Forelimb muscle (tissue), 1 donor: ENCODE measurements at regions not wholly inside any gene's neighbourhood (a gene's known extent, or its start where the extent isn't known, plus 50 kb on each side); places are given as distances from the start of the nearest gene placed in this dataset.

Experiments used
- DNase-seq: peaks from one replicate; pipeline ENCODE4 v3.0.0-alpha.2; 2013; ENCODE audit warnings: low read depth

GRCh38 chr2:7286120-7286519 lies 368.9 kb downstream of the RNF144A start:
- no peak for DNase-seq

GRCh38 chr2:7288484-7288883 lies 371.3 kb downstream of the RNF144A start:
- DNase-seq: no peak

- no peak for DNase-seq
Measured at GRCh38 chr2:7289697-7290096, 372.5 kb downstream of the RNF144A start.

DNA sequence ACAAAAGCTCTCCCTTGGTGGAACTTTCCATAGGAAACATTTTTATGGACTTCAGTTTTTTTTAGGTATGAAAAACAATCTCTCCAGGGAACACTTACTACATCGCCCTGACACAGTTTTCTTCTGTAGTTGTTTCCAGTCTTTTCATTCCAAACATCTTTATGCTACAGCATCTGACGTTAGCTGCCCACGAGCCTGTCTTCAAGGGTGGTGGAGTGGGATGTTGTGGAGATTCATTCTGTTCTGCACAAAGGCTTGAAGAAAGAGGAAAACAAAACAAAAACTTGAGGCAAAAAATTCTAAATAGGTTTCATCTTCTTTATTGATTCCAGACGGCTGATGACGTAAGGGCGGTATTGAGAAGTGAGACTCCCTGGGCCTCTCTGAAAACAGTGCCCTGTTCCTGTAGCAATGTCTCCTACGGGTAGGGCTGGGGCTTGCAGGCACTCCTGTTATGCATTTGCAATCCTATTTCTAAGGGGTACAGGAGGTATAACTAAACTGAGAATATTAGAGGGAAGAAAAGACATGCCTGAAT lies 375.0 kb downstream of the RNF144A start:
- DNase-seq: no peak

- no peak for DNase-seq
Measured at GRCh38 chr2:7309582-7309981, 392.4 kb downstream of the RNF144A start.

DNA sequence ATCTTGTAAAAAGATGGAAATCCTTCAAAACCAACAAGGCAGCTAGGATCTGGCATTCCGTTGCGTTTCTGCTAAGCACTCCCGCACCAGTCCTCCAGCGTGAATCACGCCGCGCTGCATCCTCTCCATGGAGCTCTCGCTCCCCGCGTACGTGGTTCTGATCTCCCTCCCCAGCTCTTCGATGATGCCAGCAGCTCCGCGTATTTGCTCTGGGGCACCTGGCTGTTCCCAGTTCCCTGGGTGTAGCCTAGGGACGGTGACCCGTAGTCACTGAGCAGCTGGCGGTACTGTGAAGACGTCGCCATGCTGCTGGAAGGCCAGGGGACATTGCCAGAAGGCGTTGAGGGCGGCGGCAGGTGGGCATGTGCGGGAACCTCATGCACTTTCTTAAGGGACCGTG lies 407.5 kb downstream of the RNF144A start:
- no peak for DNase-seq

DNA sequence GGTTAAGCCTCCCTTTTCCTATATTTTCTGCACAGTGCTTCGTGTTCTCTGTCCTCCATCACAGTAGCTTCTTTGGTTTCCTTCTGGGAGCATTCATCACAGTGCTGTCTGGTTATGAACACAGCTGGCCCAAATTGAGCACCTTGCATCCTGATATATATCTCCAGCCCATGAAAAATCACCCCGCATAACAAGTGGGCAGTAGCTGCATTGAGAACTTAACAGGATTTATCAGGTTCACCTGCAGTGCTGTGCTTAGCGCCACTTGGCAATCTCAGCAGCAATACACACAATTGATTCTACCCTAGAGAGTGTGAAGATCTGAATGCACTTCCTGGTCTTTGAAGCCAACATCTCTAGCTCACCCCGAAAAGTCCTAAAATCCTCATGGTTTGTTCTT lies 408.0 kb downstream of the RNF144A start:
- DNase-seq: no peak

DNA sequence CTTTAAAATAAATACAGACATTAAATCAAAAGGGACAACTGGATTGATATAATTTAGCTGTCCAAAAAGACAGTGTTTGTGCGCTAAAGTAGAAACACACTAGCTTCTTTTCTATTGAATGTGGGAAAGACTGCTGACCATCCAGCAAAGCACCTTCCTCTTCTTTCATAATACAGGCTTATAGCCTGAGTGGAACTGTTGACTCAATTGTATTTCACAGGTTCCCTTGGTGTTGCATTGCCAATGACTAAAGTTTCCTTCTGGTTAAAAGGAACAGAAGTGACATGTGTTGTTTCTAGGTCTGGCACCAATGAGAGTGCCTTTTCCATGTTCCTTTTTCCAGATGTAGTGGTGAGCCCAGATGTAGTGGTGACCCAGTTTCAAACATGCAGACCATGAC lies 412.3 kb downstream of the RNF144A start:
- DNase-seq: no peak

- DNase-seq: no peak
Measured at GRCh38 chr2:7333189-7333765, 416.1 kb downstream of the RNF144A start.

DNA sequence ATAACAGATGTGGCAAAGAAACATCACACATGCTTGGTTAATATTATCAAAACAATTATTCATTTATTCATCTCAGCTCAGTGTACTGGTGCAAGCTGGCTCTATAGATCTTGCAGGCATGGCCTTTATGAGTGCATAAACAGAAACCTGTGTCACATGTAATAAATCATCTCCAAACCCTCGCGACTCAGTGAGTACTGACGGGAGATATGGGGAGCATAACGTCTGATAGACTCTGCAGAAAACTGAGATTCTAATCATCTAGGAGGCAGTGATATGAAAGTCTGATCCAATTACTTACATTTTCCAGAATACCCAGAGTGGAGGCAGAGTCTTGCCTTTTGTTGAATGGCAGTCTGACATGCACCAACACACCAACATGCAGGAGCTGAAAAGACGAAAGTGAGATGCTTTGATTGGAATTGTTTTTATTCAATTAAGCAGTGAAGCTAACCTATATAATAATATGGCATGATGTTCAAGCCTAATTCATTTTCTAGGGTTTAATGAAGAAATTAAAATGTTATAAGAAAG lies 416.8 kb downstream of the RNF144A start:
- no peak for DNase-seq

DNA sequence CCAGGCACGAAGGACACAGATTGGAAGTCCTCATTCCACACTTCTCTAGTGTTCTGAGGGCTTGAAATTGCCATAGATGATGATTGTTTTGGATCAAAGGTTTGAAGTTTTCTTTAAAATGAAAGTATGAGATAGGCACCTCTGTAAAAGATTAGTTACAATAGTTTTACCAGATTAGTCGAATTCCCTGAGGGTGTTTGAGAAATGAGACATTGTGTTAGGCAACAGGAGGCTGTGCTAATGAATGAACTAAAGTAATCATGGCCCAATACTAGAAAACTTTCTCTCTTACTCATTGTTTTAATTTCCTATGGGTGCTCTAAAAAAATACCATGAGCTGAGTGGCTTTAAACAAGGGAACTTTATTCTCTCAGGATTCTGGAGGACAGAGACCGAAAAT lies 421.7 kb downstream of the RNF144A start:
- DNase-seq: no peak

DNA sequence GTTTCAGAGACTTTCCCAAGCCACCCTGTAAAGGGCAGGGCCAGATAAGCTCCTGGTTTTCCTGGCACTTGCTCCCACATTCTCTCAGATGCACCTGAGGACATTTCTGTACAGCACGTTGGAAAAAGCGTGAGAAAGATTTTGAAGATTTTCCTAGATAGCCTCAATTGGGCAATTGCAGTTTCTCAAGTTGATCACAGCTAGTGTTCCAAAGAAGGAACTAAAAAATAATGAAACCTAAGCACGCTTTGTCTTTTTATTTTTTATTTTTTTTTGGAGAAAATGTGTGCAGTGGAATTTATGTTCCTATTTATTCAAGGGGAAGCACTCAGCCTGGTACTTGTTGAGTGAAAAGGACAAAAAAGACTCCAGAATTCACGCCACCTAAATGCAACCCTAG lies 429.1 kb downstream of the RNF144A start:
- no peak for DNase-seq

DNA sequence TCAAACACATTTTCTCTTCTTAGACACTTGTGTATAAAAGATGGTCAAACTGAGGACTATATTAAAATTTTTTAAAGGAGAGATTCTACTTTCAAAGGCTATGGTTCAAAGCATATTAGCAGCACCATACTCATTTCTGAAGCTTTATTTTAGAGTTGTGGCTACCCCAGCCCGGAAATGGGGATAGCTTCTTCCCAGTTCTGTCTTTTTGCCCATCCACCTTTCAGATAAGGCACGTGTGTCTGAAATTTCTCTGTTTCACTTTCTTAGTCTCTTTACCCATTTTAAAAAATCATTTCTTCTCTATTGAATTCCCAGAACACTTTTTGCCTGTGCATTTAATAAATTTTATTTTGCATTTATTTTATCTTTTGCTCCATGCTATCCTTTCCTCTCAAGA lies 431.5 kb downstream of the RNF144A start:
- no peak for DNase-seq

GRCh38 chr2:7352191-7352590 lies 435.0 kb downstream of the RNF144A start:
- no peak for DNase-seq

DNA sequence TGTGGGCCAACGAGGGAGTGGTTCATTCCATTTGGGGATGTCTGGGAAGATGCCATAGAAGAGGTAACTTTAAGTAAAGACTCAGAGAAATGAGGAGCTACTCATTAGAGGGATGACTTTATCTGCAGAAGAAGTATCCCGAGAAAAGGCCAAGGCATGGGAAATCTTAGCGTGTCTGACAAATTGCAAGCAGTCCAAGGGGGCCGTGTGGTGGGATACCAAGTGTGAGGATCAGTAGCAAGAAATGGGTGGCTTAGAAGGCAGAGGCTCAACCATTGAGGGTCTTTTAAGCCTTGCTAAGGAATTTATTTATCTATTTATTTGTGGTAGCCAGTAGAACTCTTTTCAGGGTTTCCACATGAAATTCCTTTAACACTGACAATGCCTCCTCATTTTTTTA lies 436.4 kb downstream of the RNF144A start:
- no peak for DNase-seq

DNA sequence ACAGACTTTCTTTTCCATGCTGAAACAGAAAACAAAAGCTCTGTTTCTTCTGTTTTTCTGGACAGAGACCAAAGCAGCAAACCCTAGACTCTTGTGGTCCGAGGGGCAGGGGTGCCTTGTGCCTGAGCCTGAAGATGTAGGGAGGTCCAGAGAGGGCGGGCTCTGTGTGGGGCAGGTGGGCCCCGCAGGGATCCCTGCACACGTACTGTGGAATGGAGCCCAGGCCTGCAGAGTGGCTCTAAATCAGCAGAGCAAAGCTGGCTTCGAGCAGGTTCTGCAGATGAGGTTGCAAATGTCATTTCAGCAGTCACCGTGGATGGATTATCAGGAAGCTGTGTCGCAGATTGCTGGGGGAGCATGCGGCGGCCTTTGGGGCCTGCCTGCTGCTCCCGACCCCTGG lies 438.6 kb downstream of the RNF144A start:
- DNase-seq: no peak

DNA sequence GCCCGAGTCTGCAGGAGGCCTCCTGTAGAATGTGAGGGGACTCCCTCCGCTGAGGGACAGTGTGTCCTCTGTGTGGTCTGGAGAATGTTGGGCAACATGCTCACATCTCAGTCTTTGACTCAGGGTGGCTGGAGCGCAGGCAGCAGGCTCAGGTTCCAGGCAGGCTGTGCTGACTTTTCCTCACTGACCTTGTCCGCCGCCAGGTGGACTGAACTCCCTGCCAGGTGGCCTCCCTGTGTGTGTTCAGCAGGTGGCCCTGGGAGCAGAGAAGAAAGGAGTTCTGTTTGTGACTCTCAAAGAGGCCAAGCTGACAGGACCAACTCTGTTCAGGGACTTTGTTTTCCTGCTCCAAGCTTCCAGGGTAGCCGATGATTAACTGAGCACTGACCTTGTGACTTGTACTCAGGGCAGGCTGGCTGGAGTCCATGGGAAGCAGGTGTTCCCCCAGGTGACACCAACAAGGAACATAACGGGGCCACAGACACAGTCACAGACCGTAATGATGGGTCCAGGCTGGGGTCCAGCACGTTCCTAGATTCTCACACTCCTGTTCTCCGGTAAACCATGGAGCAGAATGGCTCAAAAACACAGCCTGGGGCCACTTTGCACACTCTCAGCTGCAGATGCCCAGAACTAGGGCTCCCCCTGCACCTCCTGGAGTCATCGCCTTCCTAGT lies 439.8 kb downstream of the RNF144A start:
- DNase-seq: no peak

DNA sequence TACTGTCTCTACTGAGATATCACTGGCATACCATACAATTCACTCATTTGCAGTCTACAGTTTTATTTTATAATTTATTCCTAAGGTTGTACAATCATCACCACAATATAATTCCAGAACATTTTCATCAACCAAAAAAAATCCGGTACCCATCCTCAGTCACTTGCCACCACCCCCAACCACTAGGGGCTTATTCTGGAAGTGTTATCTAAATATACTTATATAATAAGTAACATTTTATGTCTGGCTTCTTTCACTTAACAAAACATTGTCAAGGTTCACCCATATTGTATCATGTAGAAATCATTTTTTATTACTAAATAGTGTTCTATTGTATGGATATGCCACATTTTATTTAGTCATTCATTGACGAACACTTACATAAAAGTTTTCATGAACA lies 440.8 kb downstream of the RNF144A start:
- DNase-seq: no peak

DNA sequence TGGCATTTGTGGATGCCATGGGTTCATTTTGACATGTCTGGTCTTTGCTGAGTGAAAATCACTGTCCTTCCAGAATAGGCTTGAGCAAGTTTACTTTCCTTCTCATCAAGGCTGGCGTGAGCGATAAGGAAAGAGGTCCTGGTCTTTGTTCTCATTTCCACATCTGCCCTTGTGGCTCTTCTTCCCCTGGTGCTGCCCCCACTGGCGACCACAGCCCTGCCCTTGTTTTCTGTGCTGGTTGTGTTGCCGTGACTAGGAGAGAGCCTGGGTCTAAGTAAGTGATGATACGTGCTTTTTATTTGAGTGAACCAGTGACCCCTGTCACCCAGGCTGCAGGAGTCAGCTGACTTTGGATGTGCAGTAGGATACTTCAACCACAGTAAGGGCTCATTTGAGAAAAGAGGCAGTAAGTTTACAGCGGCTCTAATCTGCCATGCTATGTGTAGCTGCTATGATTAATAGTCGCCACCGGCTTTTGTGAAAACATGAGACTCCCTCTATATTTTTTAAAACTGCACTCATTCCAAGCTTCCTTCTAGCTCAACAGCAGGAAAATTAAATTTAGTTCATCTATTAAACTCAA lies 441.7 kb downstream of the RNF144A start:
- no peak for DNase-seq

- DNase-seq: no peak
Measured at GRCh38 chr2:7363906-7364305, 446.7 kb downstream of the RNF144A start.

DNA sequence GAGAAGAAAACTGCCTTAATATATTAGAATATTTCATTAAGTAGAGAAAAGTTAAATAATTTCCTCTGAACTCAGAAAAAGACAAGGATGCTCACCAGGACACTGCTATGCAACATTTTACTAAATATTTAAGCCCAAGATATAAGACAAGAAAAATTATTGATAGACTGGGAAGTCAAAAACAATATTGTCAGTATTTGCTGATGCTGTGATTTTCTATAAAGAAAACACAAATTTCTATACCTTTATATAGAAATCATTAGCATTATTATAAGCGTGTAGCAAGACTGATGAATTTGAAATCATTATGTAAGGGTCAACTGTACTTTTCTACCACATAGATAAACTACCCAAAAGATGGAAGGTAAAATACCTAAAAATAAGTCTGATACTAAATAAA lies 451.0 kb downstream of the RNF144A start:
- no peak for DNase-seq

DNA sequence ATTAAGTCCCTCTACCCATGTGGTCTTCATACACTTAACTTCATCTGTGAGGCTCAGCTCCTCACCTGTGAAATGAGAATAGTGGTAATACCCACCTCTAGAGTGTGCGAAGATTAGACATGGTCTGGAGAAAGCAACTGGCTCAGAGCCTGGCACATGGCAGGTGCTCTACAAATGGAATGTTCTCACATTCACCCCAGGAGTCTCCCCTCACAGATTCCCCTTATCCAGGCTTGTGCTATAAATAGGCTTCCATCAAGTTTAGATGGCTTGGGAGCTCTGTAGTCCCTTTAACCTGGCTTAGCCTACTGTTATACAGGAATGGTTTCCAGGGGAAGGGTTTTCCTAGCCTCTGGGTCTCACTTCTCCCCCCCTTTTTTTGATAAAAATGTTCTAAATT lies 455.9 kb downstream of the RNF144A start:
- no peak for DNase-seq

- no peak for DNase-seq
Measured at GRCh38 chr2:7375901-7376300, 458.7 kb downstream of the RNF144A start.
